Activated CD8-positive, alpha-beta T cell treated with anti-CD3 and anti-CD28 coated beads, Interleukin-2, amount 10 ng/mL, durations not matched to agents 7 days and 5 days (primary cell): ENCODE measurements at regions not wholly inside any gene's neighbourhood (a gene's known extent, or its start where the extent isn't known, plus 50 kb on each side); places are given as distances from the start of the nearest gene placed in this dataset.

Experiments used
- ATAC-seq: fragments of 150-1000 bp; cut with Tn5 transposase; one replicate; pipeline ENCODE4 v1.10.0; 2021; ENCODE audit warnings: moderate library complexity
- CTCF ChIA-PET: fragments of 350-600 bp; sonication (Branson Sonifier 250); formaldehyde crosslinking; loops from one replicate; lab custom pipeline; 2021; ENCODE audit warnings: antibody characterized with exemption; lab: Charles Lee
- POLR2A ChIA-PET: fragments of 350-600 bp; sonication (Branson Sonifier 250); formaldehyde crosslinking; loops from one replicate; lab custom pipeline; 2021; ENCODE audit warnings: antibody characterized with exemption; lab: Charles Lee
- DNase-seq: peaks from one replicate; pipeline ENCODE4 v3.0.0-alpha.2; 2020
- H3K27ac Mint-ChIP-seq: one replicate; pipeline ENCODE4 v1.8.0; 2021; ENCODE audit warnings: mild to moderate bottlenecking, mixed read lengths
- H3K27me3 Mint-ChIP-seq: one replicate; pipeline ENCODE4 v1.8.0; 2021; ENCODE audit warnings: low read depth, mixed read lengths
- H3K36me3 Mint-ChIP-seq: one replicate; pipeline ENCODE4 v1.8.0; 2021; ENCODE audit warnings: low read depth, mixed read lengths
- H3K4me1 Mint-ChIP-seq: one replicate; pipeline ENCODE4 v1.8.0; 2021; ENCODE audit warnings: low read depth, mixed read lengths
- H3K4me3 Mint-ChIP-seq: one replicate; pipeline ENCODE4 v1.8.0; 2021; ENCODE audit warnings: mild to moderate bottlenecking, mixed read lengths
- H3K9me3 Mint-ChIP-seq: one replicate; pipeline ENCODE4 v1.8.0; 2022; ENCODE audit warnings: mixed read lengths; ENCODE audit not compliant: insufficient read depth

- peaks cover 8% of the 10 kb centered on the region for H3K36me3 Mint-ChIP-seq
- no peak for ATAC-seq
- no peak overlapping the region for H3K27ac Mint-ChIP-seq
- ChIA-PET POLR2A (no interaction called here), CTCF (no interaction called here)
- no peaks in the 10 kb centered on the region for H3K9me3 Mint-ChIP-seq
- peaks cover 2% of the 10 kb centered on the region for H3K27me3 Mint-ChIP-seq
- no peak overlapping the region for H3K4me3 Mint-ChIP-seq
- DNase-seq = no peak
- peaks cover 42% of the 10 kb centered on the region for H3K4me1 Mint-ChIP-seq
Measured at GRCh38 chr7:79909176-79909575, 225.5 kb upstream of the GNAI1 start.

- CTCF ChIA-PET = interaction anchor here (0.6 kb wide), 1 partner anchor 39 kb away, joined by 3 read pairs; no protein-coding TSS in a partner anchor
- DNase-seq = no peak
- H3K4me3 Mint-ChIP-seq = no peak overlapping the region
- no peaks in the 10 kb centered on the region for H3K36me3 Mint-ChIP-seq
- POLR2A ChIA-PET = no interaction called here
- no peak for ATAC-seq
- no peaks in the 10 kb centered on the region for H3K27me3 Mint-ChIP-seq
- no peak overlapping the region for H3K27ac Mint-ChIP-seq
- no peaks in the 10 kb centered on the region for H3K4me1 Mint-ChIP-seq
- H3K9me3 Mint-ChIP-seq = no peaks in the 10 kb centered on the region
Measured at GRCh38 chr7:79897166-79897565, 237.5 kb upstream of the GNAI1 start.

GRCh38 chr7:79893991-79894390, 240.6 kb upstream of the GNAI1 start:
- CTCF ChIA-PET = no interaction called here
- Mint-ChIP-seq H3K4me1 (no peaks in the 10 kb centered on the region), H3K27me3 (no peaks in the 10 kb centered on the region), H3K4me3 (no peak overlapping the region), H3K9me3 (no peaks in the 10 kb centered on the region), H3K27ac (no peak overlapping the region), H3K36me3 (no peaks in the 10 kb centered on the region)
- no peak for ATAC-seq
- POLR2A ChIA-PET = no interaction called here
- no peak for DNase-seq

GRCh38 chr7:79882922-79883321, 251.7 kb upstream of the GNAI1 start:
- H3K4me1 Mint-ChIP-seq = no peaks in the 10 kb centered on the region
- no peaks in the 10 kb centered on the region for H3K9me3 Mint-ChIP-seq
- ChIA-PET POLR2A (no interaction called here), CTCF (no interaction called here)
- H3K27ac Mint-ChIP-seq = no peak overlapping the region
- H3K27me3 Mint-ChIP-seq = no peaks in the 10 kb centered on the region
- no peak overlapping the region for H3K4me3 Mint-ChIP-seq
- DNase-seq (no peak), ATAC-seq (no peak)
- no peaks in the 10 kb centered on the region for H3K36me3 Mint-ChIP-seq

- Mint-ChIP-seq H3K36me3 (no peaks in the 10 kb centered on the region), H3K27ac (no peak overlapping the region), H3K27me3 (no peaks in the 10 kb centered on the region), H3K4me1 (peaks cover 3% of the 10 kb centered on the region), H3K4me3 (no peak overlapping the region), H3K9me3 (no peaks in the 10 kb centered on the region)
- ChIA-PET CTCF (no interaction called here), POLR2A (no interaction called here)
- ATAC-seq = no peak
- DNase-seq = no peak
Measured at GRCh38 chr7:79880312-79880711, 254.3 kb upstream of the GNAI1 start.

GRCh38 chr7:79877874-79878465, 256.7 kb upstream of the GNAI1 start:
- H3K27ac Mint-ChIP-seq = no peak overlapping the region
- ChIA-PET POLR2A (no interaction called here), CTCF (no interaction called here)
- peaks cover 3% of the 10 kb centered on the region for H3K4me1 Mint-ChIP-seq
- H3K27me3 Mint-ChIP-seq = no peaks in the 10 kb centered on the region
- DNase-seq = no peak
- no peak overlapping the region for H3K4me3 Mint-ChIP-seq
- ATAC-seq = no peak
- no peaks in the 10 kb centered on the region for H3K36me3 Mint-ChIP-seq
- H3K9me3 Mint-ChIP-seq = no peaks in the 10 kb centered on the region

GRCh38 chr7:79876848-79877252, 257.8 kb upstream of the GNAI1 start:
- ChIA-PET POLR2A (no interaction called here), CTCF (no interaction called here)
- DNase-seq (peak; percentile 24), ATAC-seq (no peak)
- Mint-ChIP-seq H3K4me3 (no peak overlapping the region), H3K9me3 (no peaks in the 10 kb centered on the region), H3K36me3 (no peaks in the 10 kb centered on the region), H3K27me3 (no peaks in the 10 kb centered on the region), H3K4me1 (peaks cover 3% of the 10 kb centered on the region), H3K27ac (no peak overlapping the region)

GRCh38 chr7:79874797-79875196, 259.8 kb upstream of the GNAI1 start:
- H3K36me3 Mint-ChIP-seq = no peaks in the 10 kb centered on the region
- POLR2A ChIA-PET = no interaction called here
- H3K9me3 Mint-ChIP-seq = no peaks in the 10 kb centered on the region
- CTCF ChIA-PET = no interaction called here
- no peaks in the 10 kb centered on the region for H3K27me3 Mint-ChIP-seq
- H3K27ac Mint-ChIP-seq = no peak overlapping the region
- H3K4me3 Mint-ChIP-seq = no peak overlapping the region
- ATAC-seq (no peak), DNase-seq (no peak)
- H3K4me1 Mint-ChIP-seq = peaks cover 3% of the 10 kb centered on the region

GRCh38 chr7:79872176-79872575, 262.5 kb upstream of the GNAI1 start:
- CTCF ChIA-PET = no interaction called here

GRCh38 chr7:79868010-79868409, 266.6 kb upstream of the GNAI1 start:
- Mint-ChIP-seq H3K4me1 (peaks cover 3% of the 10 kb centered on the region), H3K9me3 (peaks cover 3% of the 10 kb centered on the region), H3K27ac (no peak overlapping the region), H3K4me3 (no peak overlapping the region), H3K36me3 (no peaks in the 10 kb centered on the region), H3K27me3 (no peaks in the 10 kb centered on the region)
- no peak for DNase-seq
- ChIA-PET CTCF (interaction anchor here (1.5 kb wide), 1 partner anchor 44 kb away, joined by 4 read pairs; no protein-coding TSS in a partner anchor), POLR2A (no interaction called here)
- ATAC-seq = no peak

More at GRCh38 chr7:79872176-79872575, 262.5 kb upstream of the GNAI1 start:
- no peak overlapping the region for H3K4me3 Mint-ChIP-seq
- peaks cover 7% of the 10 kb centered on the region for H3K4me1 Mint-ChIP-seq
- DNase-seq (no peak), ATAC-seq (no peak)
- no peaks in the 10 kb centered on the region for H3K36me3 Mint-ChIP-seq
- no peaks in the 10 kb centered on the region for H3K27me3 Mint-ChIP-seq
- POLR2A ChIA-PET = no interaction called here
- H3K9me3 Mint-ChIP-seq = no peaks in the 10 kb centered on the region
- H3K27ac Mint-ChIP-seq = no peak overlapping the region

- H3K4me3 Mint-ChIP-seq = no peak overlapping the region
- H3K9me3 Mint-ChIP-seq = peaks cover 7% of the 10 kb centered on the region
- DNase-seq (no peak), ATAC-seq (no peak)
- H3K36me3 Mint-ChIP-seq = no peaks in the 10 kb centered on the region
- ChIA-PET POLR2A (no interaction called here), CTCF (no interaction called here)
- no peak overlapping the region for H3K27ac Mint-ChIP-seq
- H3K27me3 Mint-ChIP-seq = no peaks in the 10 kb centered on the region
- H3K4me1 Mint-ChIP-seq = no peaks in the 10 kb centered on the region
Measured at GRCh38 chr7:79862447-79863210, 272.0 kb upstream of the GNAI1 start.

GRCh38 chr7:79855172-79855571, 279.5 kb upstream of the GNAI1 start:
- POLR2A ChIA-PET = no interaction called here
- no peak for ATAC-seq

More at GRCh38 chr7:79855172-79855571, 279.5 kb upstream of the GNAI1 start:
- H3K27ac Mint-ChIP-seq = no peak overlapping the region
- no peaks in the 10 kb centered on the region for H3K27me3 Mint-ChIP-seq
- no peaks in the 10 kb centered on the region for H3K4me1 Mint-ChIP-seq
- H3K9me3 Mint-ChIP-seq = no peaks in the 10 kb centered on the region
- no peaks in the 10 kb centered on the region for H3K36me3 Mint-ChIP-seq
- no peak for DNase-seq
- H3K4me3 Mint-ChIP-seq = no peak overlapping the region
- CTCF ChIA-PET = no interaction called here
